OCI-LY7 (cell line): ENCODE measurements at regions not wholly inside any gene's neighbourhood (a gene's known extent, or its start where the extent isn't known, plus 50 kb on each side); places are given as distances from the start of the nearest gene placed in this dataset.

Source experiments
- BruUV-seq: library from RNA; stranded (reverse); fragments of 400-500 nt; replicated peaks from 2 replicates; lab custom pipeline; 2021; lab: Mats Ljungman, UMichigan
- CTCF ChIA-PET: fragments of 300-600 bp; sonication (Branson Sonifier 250); formaldehyde crosslinking; loops from one replicate; lab custom pipeline; 2022; ENCODE audit warnings: antibody characterized with exemption; ENCODE audit not compliant: unreplicated experiment; lab: Charles Lee
- POLR2A ChIA-PET: fragments of 300-600 bp; sonication (Branson Sonifier 250); formaldehyde crosslinking; loops from one replicate; lab custom pipeline; 2022; ENCODE audit warnings: antibody characterized with exemption; lab: Charles Lee
- DNase-seq: peaks from one replicate; pipeline ENCODE4 v3.0.0-alpha.2; 2015; ENCODE audit warnings: low spot score
- H2AFZ ChIP-seq: fragments of 200-600 bp; sonication (generic), shearing (Covaris generic); 2 replicates; pipeline ENCODE4 v1.6.1; 2014; ENCODE audit warnings: mild to moderate bottlenecking, antibody characterized with exemption, low read length, moderate library complexity
- H3K27ac ChIP-seq: fragments of 200-600 bp; sonication (generic); 2 replicates; pipeline ENCODE4 v1.5.1; 2014; ENCODE audit warnings: mixed run types, low read depth, mild to moderate bottlenecking, moderate library complexity, low read length, inconsistent platforms; ENCODE audit not compliant: poor library complexity, severe bottlenecking
- H3K36me3 ChIP-seq: fragments of 200-600 bp; sonication (generic); 2 replicates; pipeline ENCODE4 v1.6.1; 2014; ENCODE audit warnings: mild to moderate bottlenecking, antibody characterized with exemption, low read length, moderate library complexity, mixed read lengths; ENCODE audit not compliant: insufficient read depth
- H3K4me1 ChIP-seq: fragments of 200-600 bp; sonication (generic); 2 replicates; pipeline ENCODE4 v1.5.1; 2014; ENCODE audit warnings: mild to moderate bottlenecking, low read length; ENCODE audit not compliant: insufficient read depth, poor library complexity, severe bottlenecking
- H3K4me2 ChIP-seq: fragments of 200-600 bp; sonication (generic); 2 replicates; pipeline ENCODE4 v1.6.1; 2014; ENCODE audit warnings: mild to moderate bottlenecking, low read length
- H3K4me3 ChIP-seq: fragments of 200-600 bp; sonication (generic); 2 replicates; pipeline ENCODE4 v1.5.1; 2014; ENCODE audit warnings: mild to moderate bottlenecking, low read depth, low read length; ENCODE audit not compliant: poor library complexity, severe bottlenecking
- H3K79me2 ChIP-seq: fragments of 200-600 bp; sonication (generic); 2 replicates; pipeline ENCODE4 v1.6.1; 2016; ENCODE audit warnings: low read depth, mild to moderate bottlenecking, low read length, moderate library complexity, mixed read lengths; ENCODE audit not compliant: insufficient read depth
- H3K9me2 ChIP-seq: fragments of 200-600 bp; sonication (generic); 2 replicates; pipeline ENCODE4 v1.6.1; 2016; ENCODE audit warnings: mild to moderate bottlenecking, low read length, mixed read lengths; ENCODE audit not compliant: insufficient read depth
- H3K9me3 ChIP-seq: fragments of 200-600 bp; sonication (generic); 2 replicates; pipeline ENCODE4 v1.6.1; 2014; ENCODE audit warnings: mild to moderate bottlenecking, mixed run types, low read length, mixed read lengths
- H4K20me1 ChIP-seq: fragments of 200-600 bp; sonication (generic); 2 replicates; pipeline ENCODE4 v1.6.1; 2014; ENCODE audit warnings: mild to moderate bottlenecking, antibody characterized with exemption, low read length, moderate library complexity, mixed read lengths; ENCODE audit not compliant: insufficient read depth
- CTCF ChIP-seq: fragments of 200-600 bp; sonication (generic); conservative IDR thresholded peaks from 2 replicates; pipeline ENCODE4 v1.5.1; 2014; ENCODE audit warnings: mild to moderate bottlenecking, antibody characterized with exemption, low read length, moderate library complexity, mixed read lengths
- EZH2phosphoT487 ChIP-seq: fragments of 200-600 bp; sonication (generic); IDR thresholded peaks from 2 replicates; pipeline ENCODE4 v1.6.1; 2018; ENCODE audit warnings: low read depth, borderline replicate concordance, mild to moderate bottlenecking, mixed run types, antibody characterized with exemption, low read length, moderate library complexity, mixed read lengths
- intact Hi-C: fragments of 100-400 bp; cut with micrococcal nuclease; formaldehyde crosslinking; loops from one replicate; pipeline ENCODE4 v1.10.0; 2022; ENCODE audit not compliant: unreplicated experiment

- no peak for TF ChIP-seq CTCF
- no peak for TF ChIP-seq EZH2phosphoT487
- no peak overlapping the region for H3K4me2 ChIP-seq
- H3K4me3 ChIP-seq: no peak overlapping the region
- no peaks in the 10 kb centered on the region for H3K36me3 ChIP-seq
- no peak overlapping the region for H2AFZ ChIP-seq
- no peaks in the 10 kb centered on the region for H3K4me1 ChIP-seq
- ChIA-PET POLR2A (no interaction called here), CTCF (no interaction called here)
- no peaks in the 10 kb centered on the region for H3K79me2 ChIP-seq
- BruUV-seq: no TSS peak
- H3K27ac ChIP-seq: no peak overlapping the region
- no peaks in the 10 kb centered on the region for H3K9me2 ChIP-seq
- intact Hi-C loops: no loop called here
- no peaks in the 10 kb centered on the region for H3K9me3 ChIP-seq
- H4K20me1 ChIP-seq: no peaks in the 10 kb centered on the region
- DNase-seq: no peak
These were observed 1082.9 kb downstream of the UQCRFS1 start for GRCh38 chr19:28130066-28130511.

DNA sequence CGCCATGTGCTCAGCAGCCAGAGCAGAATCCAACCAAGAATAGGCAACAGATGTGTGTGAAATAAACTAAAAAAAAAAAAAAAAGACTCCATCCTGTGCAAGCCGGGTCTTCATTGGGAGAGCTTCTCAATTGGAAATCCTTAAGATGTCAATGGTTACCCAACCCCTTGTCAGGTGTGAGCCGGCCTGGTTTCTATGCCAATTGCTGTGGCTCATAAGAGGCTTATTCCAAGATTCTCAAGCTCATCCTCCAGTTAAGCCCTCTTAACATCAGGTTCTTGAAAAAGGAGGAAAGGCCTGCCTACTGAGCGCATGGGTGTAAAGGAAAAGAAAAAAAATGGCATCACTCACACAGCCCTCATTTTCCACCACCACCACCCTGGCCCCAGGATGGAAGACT, 1084.6 kb downstream of the UQCRFS1 start:
- BruUV-seq: no TSS peak
- no peaks in the 10 kb centered on the region for H3K9me2 ChIP-seq
- no peak for TF ChIP-seq CTCF
- TF ChIP-seq EZH2phosphoT487: no peak
- DNase-seq: no peak
- ChIA-PET POLR2A (no interaction called here), CTCF (no interaction called here)
- no peaks in the 10 kb centered on the region for H3K4me1 ChIP-seq
- H3K79me2 ChIP-seq: no peaks in the 10 kb centered on the region
- intact Hi-C loops: no loop called here
- H3K27ac ChIP-seq: no peak overlapping the region
- no peak overlapping the region for H3K4me3 ChIP-seq
- no peak overlapping the region for H3K4me2 ChIP-seq
- H2AFZ ChIP-seq: no peak overlapping the region
- no peaks in the 10 kb centered on the region for H4K20me1 ChIP-seq
- no peaks in the 10 kb centered on the region for H3K9me3 ChIP-seq
- no peaks in the 10 kb centered on the region for H3K36me3 ChIP-seq

DNA sequence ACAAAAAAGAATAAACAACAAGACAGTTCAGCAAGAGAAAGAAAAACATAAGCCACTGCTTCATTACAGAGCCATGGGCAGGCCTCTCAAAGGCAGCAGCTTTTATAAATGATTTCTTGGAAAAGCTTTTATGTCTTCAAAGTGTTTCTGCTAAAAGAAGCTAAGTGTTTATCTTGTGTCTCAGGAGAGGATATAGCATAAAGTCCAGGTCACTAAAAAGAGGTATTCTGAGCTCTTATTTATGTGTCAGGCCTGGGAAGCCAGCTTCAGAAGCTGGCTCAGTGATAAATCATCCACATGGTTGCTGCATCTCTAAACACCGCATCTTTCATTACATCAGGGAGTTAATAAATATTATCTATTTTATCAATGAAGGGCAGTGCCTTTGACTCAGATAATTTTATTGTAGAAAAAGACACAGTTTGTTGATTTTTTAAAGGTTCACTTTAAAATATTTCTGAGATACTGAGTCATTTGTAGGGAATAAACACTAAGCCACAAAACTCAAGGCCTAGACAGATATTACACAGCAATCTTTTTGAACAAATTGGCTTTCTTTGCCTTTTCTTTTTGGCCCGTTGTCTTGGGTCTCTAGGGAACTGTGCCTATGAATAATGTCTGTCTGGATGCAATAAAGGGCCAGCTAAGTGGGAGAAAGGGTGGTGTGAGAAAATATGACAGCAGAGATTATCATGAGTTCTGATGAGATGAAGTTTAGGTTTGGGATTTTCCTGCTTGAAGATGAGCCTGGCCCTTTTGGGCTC, 1086.6 kb downstream of the UQCRFS1 start:
- no peak for TF ChIP-seq EZH2phosphoT487
- TF ChIP-seq CTCF: no peak
- no peaks in the 10 kb centered on the region for H4K20me1 ChIP-seq
- no peaks in the 10 kb centered on the region for H3K9me3 ChIP-seq
- H3K36me3 ChIP-seq: no peaks in the 10 kb centered on the region
- no peaks in the 10 kb centered on the region for H3K9me2 ChIP-seq
- H3K79me2 ChIP-seq: no peaks in the 10 kb centered on the region
- BruUV-seq: no TSS peak
- DNase-seq: no peak
- no peak overlapping the region for H3K4me2 ChIP-seq
- no peaks in the 10 kb centered on the region for H3K4me1 ChIP-seq
- ChIA-PET POLR2A (no interaction called here), CTCF (no interaction called here)
- H3K4me3 ChIP-seq: no peak overlapping the region
- no peak overlapping the region for H2AFZ ChIP-seq
- H3K27ac ChIP-seq: no peak overlapping the region
- intact Hi-C loops: no loop called here
